ENCODE measurements at regions not wholly inside any gene's neighbourhood (a gene's known extent, or its start where the extent isn't known, plus 50 kb on each side); places are given as distances from the start of the nearest gene placed in this dataset.
"Not testable (repeated sequence)": the region's sequence is repeated elsewhere in the genome, so short reads cannot be mapped to it uniquely, and the experiment has no call there.

- DNase-seq: no peak
These were observed 50.3 kb upstream of the SNRK start for GRCh38 chr3:43236008-43236407.

- DNase-seq: no peak
These were observed 53.3 kb upstream of the SNRK start for GRCh38 chr3:43233062-43233461.

- no peak for DNase-seq
These were observed 54.9 kb upstream of the SNRK start for GRCh38 chr3:43231276-43232000.

- not testable (repeated sequence) for DNase-seq
These were observed 56.5 kb upstream of the SNRK start for GRCh38 chr3:43229865-43230264.

GRCh38 chr3:43227685-43228084 lies 58.7 kb upstream of the SNRK start:
- DNase-seq: not testable (repeated sequence)

- no peak for DNase-seq
These were observed 61.8 kb upstream of the SNRK start for GRCh38 chr3:43224405-43225073.

- peak; percentile 61 for DNase-seq
These were observed 62.5 kb upstream of the SNRK start for GRCh38 chr3:43223670-43224364.

- DNase-seq: no peak
These were observed 63.8 kb upstream of the SNRK start for GRCh38 chr3:43222590-43222989.

GRCh38 chr3:43221076-43221475 lies 65.3 kb upstream of the SNRK start:
- no peak for DNase-seq

GRCh38 chr3:43219616-43220015 lies 66.7 kb upstream of the SNRK start:
- DNase-seq: no peak

GRCh38 chr3:43218921-43219320 lies 67.4 kb upstream of the SNRK start:
- no peak for DNase-seq

GRCh38 chr3:43218156-43218555 lies 68.2 kb upstream of the SNRK start:
- DNase-seq: no peak

GRCh38 chr3:43217633-43218032 lies 68.7 kb upstream of the SNRK start:
- DNase-seq: peak; percentile 55

GRCh38 chr3:43217206-43217605 lies 69.1 kb upstream of the SNRK start:
- DNase-seq: no peak

GRCh38 chr3:43215663-43216275 lies 70.6 kb upstream of the SNRK start:
- no peak for DNase-seq

GRCh38 chr3:43215138-43215537 lies 71.2 kb upstream of the SNRK start:
- no peak for DNase-seq

- peak; percentile 28 for DNase-seq
These were observed 71.7 kb upstream of the SNRK start for GRCh38 chr3:43214616-43215015.

- no peak for DNase-seq
These were observed 72.7 kb upstream of the SNRK start for GRCh38 chr3:43213631-43214030.

GRCh38 chr3:43212914-43213611 lies 73.3 kb upstream of the SNRK start:
- DNase-seq: no peak

GRCh38 chr3:43211681-43212080 lies 74.7 kb upstream of the SNRK start:
- DNase-seq: no peak

- DNase-seq: no peak
These were observed 76.0 kb upstream of the SNRK start for GRCh38 chr3:43210049-43211027.

Data from dermis blood vessel endothelial cell (primary cell).